ENCODE measurements at regions not wholly inside any gene's neighbourhood (a gene's known extent, or its start where the extent isn't known, plus 50 kb on each side); places are given as distances from the start of the nearest gene placed in this dataset.

DNA sequence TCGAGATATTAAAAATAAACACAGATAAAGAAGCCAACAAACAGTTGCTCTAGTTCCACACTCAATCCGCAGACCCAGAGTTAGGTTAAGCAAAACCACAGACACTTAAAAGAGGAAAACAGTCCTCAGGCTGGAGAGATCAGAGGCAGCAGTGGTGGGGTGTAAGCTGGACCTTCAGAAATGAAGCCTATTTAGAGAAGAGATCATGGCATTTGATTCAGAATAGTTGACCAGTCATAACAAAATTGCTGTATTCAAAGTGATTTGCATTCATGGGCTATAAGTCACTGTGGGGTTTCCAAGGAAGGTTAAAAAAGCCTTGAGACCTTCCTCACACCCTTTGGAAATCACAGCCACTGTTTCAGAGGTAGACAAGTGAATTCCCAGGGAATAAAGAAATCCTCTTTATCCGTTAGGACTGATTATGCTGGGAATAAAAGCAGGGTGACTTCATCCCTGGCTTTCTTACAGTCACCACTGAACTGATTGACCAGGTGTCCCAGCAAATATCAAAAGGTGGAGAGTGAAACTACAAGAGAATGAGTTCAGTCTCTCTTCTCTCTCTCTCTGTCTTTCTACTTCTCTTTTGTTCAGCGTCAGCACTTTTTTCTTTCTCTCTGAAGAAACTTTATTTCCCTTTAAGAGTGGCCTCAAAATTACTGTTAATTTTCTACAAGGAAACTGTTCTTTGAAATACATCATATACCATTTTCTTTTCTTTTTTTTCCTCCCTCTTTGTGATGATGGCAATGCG, 171.8 kb upstream of the PIK3C3 start (continued):
- TF ChIP-seq CBX5 (IDR thresholded peaks at IDR 0.05; ENCODE audit: low read depth, low read length) (no peak), RXRA (IDR thresholded peaks at IDR 0.05; ENCODE audit: insufficient read depth, low read depth, low read length) (no peak), TEAD4 (IDR thresholded peaks at IDR 0.05; ENCODE audit: low read depth, low read length) (no peak)

Measured in H1 (cell line).